WTC11 (cell line): ENCODE measurements at regions not wholly inside any gene's neighbourhood (a gene's known extent, or its start where the extent isn't known, plus 50 kb on each side); places are given as distances from the start of the nearest gene placed in this dataset.

Source experiments
- ATAC-seq: fragments of 200-7000 bp; cut with Tn5 transposase; 2 replicates; pipeline ENCODE4 v1.10.0; 2021; ENCODE audit warnings: mild to moderate bottlenecking, moderate library complexity
- CTCF ChIA-PET: fragments of 300-600 bp; sonication (Branson Sonifier 250); formaldehyde crosslinking; loops from one replicate; lab custom pipeline; 2021; ENCODE audit warnings: antibody characterized with exemption; lab: Charles Lee
- POLR2A ChIA-PET: fragments of 350-600 bp; sonication (Branson Sonifier 250); formaldehyde crosslinking; loops from one replicate; lab custom pipeline; 2021; ENCODE audit warnings: antibody characterized with exemption; lab: Charles Lee
- DNase-seq: peaks from one replicate; pipeline ENCODE4 v3.0.0; 2021; ENCODE audit warnings: low spot score
- H3K27ac Mint-ChIP-seq: 2 replicates; pipeline ENCODE4 v1.8.0; 2021; ENCODE audit warnings: mixed read lengths
- H3K27me3 Mint-ChIP-seq: 2 replicates; pipeline ENCODE4 v1.8.0; 2021; ENCODE audit warnings: low read depth, mild to moderate bottlenecking, moderate library complexity, mixed read lengths
- H3K36me3 Mint-ChIP-seq: 2 replicates; pipeline ENCODE4 v1.8.0; 2021; ENCODE audit warnings: mixed read lengths
- H3K4me1 Mint-ChIP-seq: 2 replicates; pipeline ENCODE4 v1.8.0; 2022; ENCODE audit warnings: mixed read lengths
- H3K4me3 Mint-ChIP-seq: 2 replicates; pipeline ENCODE4 v1.8.0; 2021; ENCODE audit warnings: mild to moderate bottlenecking, moderate library complexity, mixed read lengths
- H3K9me3 Mint-ChIP-seq: 2 replicates; pipeline ENCODE4 v1.8.0; 2021; ENCODE audit warnings: mixed read lengths
- ARID4B ChIP-seq: sonication (generic); formaldehyde crosslinking; IDR thresholded peaks from 2 replicates; pipeline ENCODE4 v1.8.0; 2023; ENCODE audit warnings: missing genetic modification reagents, mild to moderate bottlenecking, borderline replicate concordance
- ERG ChIP-seq: fragments of 250-450 bp; sonication (Bioruptor Pico); IDR thresholded peaks from 2 replicates; pipeline ENCODE4 v1.8.0; 2021; ENCODE audit warnings: mild to moderate bottlenecking
- FOXJ3 ChIP-seq: sonication (generic); formaldehyde crosslinking; IDR thresholded peaks from 2 replicates; pipeline ENCODE4 v1.9.0; 2021; ENCODE audit warnings: missing genetic modification reagents, mild to moderate bottlenecking, borderline replicate concordance
- FOXP1 ChIP-seq: sonication (generic); formaldehyde crosslinking; IDR thresholded peaks from 2 replicates; pipeline ENCODE4 v1.8.0; 2022; ENCODE audit warnings: missing genetic modification reagents, mild to moderate bottlenecking, moderate library complexity, borderline replicate concordance
- GRHL2 ChIP-seq: fragments of 250-450 bp; sonication (Bioruptor Pico); IDR thresholded peaks from 2 replicates; pipeline ENCODE4 v1.8.0; 2022; ENCODE audit warnings: mild to moderate bottlenecking, moderate library complexity; ENCODE audit not compliant: insufficient replicate concordance, severe bottlenecking
- IRF2 ChIP-seq: sonication (generic); formaldehyde crosslinking; IDR thresholded peaks from 2 replicates; pipeline ENCODE4 v1.8.0; 2022; ENCODE audit warnings: low read depth, missing genetic modification reagents, borderline replicate concordance
- KAT7 ChIP-seq: sonication (generic); formaldehyde crosslinking; IDR thresholded peaks from 2 replicates; pipeline ENCODE4 v1.8.1; 2023; ENCODE audit warnings: missing genetic modification reagents, mild to moderate bottlenecking, borderline replicate concordance
- MAX ChIP-seq: sonication (generic); formaldehyde crosslinking; IDR thresholded peaks from 2 replicates; pipeline ENCODE4 v1.8.0; 2022; ENCODE audit warnings: mild to moderate bottlenecking, missing genetic modification reagents
- MXD4 ChIP-seq: fragments of 250-450 bp; sonication (Bioruptor Pico); IDR thresholded peaks from 2 replicates; pipeline ENCODE4 v1.8.0; 2021; ENCODE audit warnings: mild to moderate bottlenecking, moderate library complexity, borderline replicate concordance
- NFATC4 ChIP-seq: fragments of 250-450 bp; sonication (Bioruptor Pico); IDR thresholded peaks from 2 replicates; pipeline ENCODE4 v1.9.0; 2021; ENCODE audit warnings: mild to moderate bottlenecking
- NFYB ChIP-seq: sonication (generic); formaldehyde crosslinking; conservative IDR thresholded peaks from 2 replicates; pipeline ENCODE4 v1.8.0; 2022; ENCODE audit warnings: low read depth, missing genetic modification reagents
- NR3C1 ChIP-seq: sonication (generic); formaldehyde crosslinking; conservative IDR thresholded peaks from 2 replicates; pipeline ENCODE4 v1.8.1; 2023; ENCODE audit warnings: low read depth, mild to moderate bottlenecking, missing genetic modification reagents
- OVOL2 ChIP-seq: fragments of 250-450 bp; sonication (Bioruptor Pico); IDR thresholded peaks from 2 replicates; pipeline ENCODE4 v1.9.0; 2021; ENCODE audit warnings: mild to moderate bottlenecking, borderline replicate concordance
- TEAD4 ChIP-seq: sonication (generic); formaldehyde crosslinking; IDR thresholded peaks from 2 replicates; pipeline ENCODE4 v1.8.0; 2022; ENCODE audit warnings: mild to moderate bottlenecking, missing genetic modification reagents
- TP53 ChIP-seq: sonication (generic); formaldehyde crosslinking; IDR thresholded peaks from 2 replicates; pipeline ENCODE4 v1.8.1; 2023; ENCODE audit warnings: mild to moderate bottlenecking, missing genetic modification reagents
- ZNF121 ChIP-seq: sonication (generic); formaldehyde crosslinking; IDR thresholded peaks from 2 replicates; pipeline ENCODE4 v1.8.0; 2023; ENCODE audit warnings: missing genetic modification reagents
- ZNF263 ChIP-seq: sonication (generic); formaldehyde crosslinking; IDR thresholded peaks from 2 replicates; pipeline ENCODE4 v1.8.1; 2022; ENCODE audit warnings: low read depth, mild to moderate bottlenecking, moderate library complexity, missing genetic modification reagents
- ZNF317 ChIP-seq: sonication (generic); formaldehyde crosslinking; IDR thresholded peaks from 2 replicates; pipeline ENCODE4 v1.8.1; 2023; ENCODE audit warnings: low read depth, mild to moderate bottlenecking, moderate library complexity, missing genetic modification reagents, borderline replicate concordance
- ZNF425 ChIP-seq: fragments of 250-450 bp; sonication (Bioruptor Pico); conservative IDR thresholded peaks from 2 replicates; pipeline ENCODE4 v1.9.0; 2021; ENCODE audit warnings: mild to moderate bottlenecking

- Mint-ChIP-seq H3K4me3 (no peak overlapping the region), H3K27me3 (no peaks in the 10 kb centered on the region), H3K9me3 (peaks cover 21% of the 10 kb centered on the region), H3K36me3 (no peaks in the 10 kb centered on the region), H3K4me1 (0 out of 2 replicates have a peak, but pooled peaks cover 3% of the 10 kb centered on the region), H3K27ac (no peak overlapping the region)
- CTCF ChIA-PET: no interaction called here
- no peak for ATAC-seq
- DNase-seq: no peak
- TF ChIP-seq TP53 (CRISPR knock-in tag): no peak
- TF ChIP-seq NFATC4 (CRISPR knock-in tag): no peak
- no peak for TF ChIP-seq NR3C1 (CRISPR knock-in tag)
- no peak for TF ChIP-seq NFYB (CRISPR knock-in tag)
- no peak for TF ChIP-seq ZNF263 (CRISPR knock-in tag)
- TF ChIP-seq IRF2 (CRISPR knock-in tag): no peak
- POLR2A ChIA-PET: no interaction called here
Measured at GRCh38 chr5:39652036-39652435, 227.3 kb upstream of the DAB2 start.

- TF ChIP-seq ZNF425 (no peak), TEAD4 (no peak), ZNF121 (CRISPR knock-in tag) (no peak), FOXJ3 (CRISPR knock-in tag) (no peak), MAX (no peak), KAT7 (CRISPR knock-in tag) (no peak), ERG (CRISPR knock-in tag) (no peak), GRHL2 (CRISPR knock-in tag) (no peak), ZNF317 (CRISPR knock-in tag) (no peak), ARID4B (CRISPR knock-in tag) (no peak), OVOL2 (CRISPR knock-in tag) (no peak), ZNF263 (CRISPR knock-in tag) (no peak), MXD4 (CRISPR knock-in tag) (no peak), FOXP1 (CRISPR knock-in tag) (no peak)
- 0 out of 2 replicates have a peak, but pooled peaks cover 3% of the 10 kb centered on the region for H3K4me1 Mint-ChIP-seq
- CTCF ChIA-PET: no interaction called here
- POLR2A ChIA-PET: no interaction called here
- no peaks in the 10 kb centered on the region for H3K36me3 Mint-ChIP-seq
- peaks cover 37% of the 10 kb centered on the region for H3K9me3 Mint-ChIP-seq
- DNase-seq: no peak
- peak overlapping the region; percentile 24; the same call in 1 of the 2 replicates for H3K27ac Mint-ChIP-seq
- no peak for ATAC-seq
- H3K4me3 Mint-ChIP-seq: no peak overlapping the region
- no peaks in the 10 kb centered on the region for H3K27me3 Mint-ChIP-seq
Measured at GRCh38 chr5:39650008-39650762, 225.4 kb upstream of the DAB2 start.
